Hepatocyte (in vitro differentiated cells): ENCODE measurements at regions not wholly inside any gene's neighbourhood (a gene's known extent, or its start where the extent isn't known, plus 50 kb on each side); places are given as distances from the start of the nearest gene placed in this dataset.

ENCODE experiments used
- EZH2 ChIP-seq: fragments of 200-600 bp; sonication (generic); IDR thresholded peaks from 2 replicates; pipeline ENCODE4 v1.6.1; 2016; ENCODE audit warnings: antibody characterized with exemption, mild to moderate bottlenecking, borderline replicate concordance
- EZH2phosphoT487 ChIP-seq: fragments of 200-600 bp; sonication (generic); IDR thresholded peaks from one replicate; pipeline ENCODE4 v1.6.1; 2018; ENCODE audit warnings: antibody characterized with exemption, mild to moderate bottlenecking, low read depth, moderate library complexity; ENCODE audit not compliant: unreplicated experiment, severe bottlenecking
- TF ChIP-seq, protein P1 (sequence below): fragments of 200-600 bp; sonication (generic); IDR thresholded peaks from 2 replicates; pipeline ENCODE4 v1.5.1; 2016; ENCODE audit warnings: antibody characterized with exemption, mild to moderate bottlenecking; ENCODE audit not compliant: poor library complexity

DNA sequence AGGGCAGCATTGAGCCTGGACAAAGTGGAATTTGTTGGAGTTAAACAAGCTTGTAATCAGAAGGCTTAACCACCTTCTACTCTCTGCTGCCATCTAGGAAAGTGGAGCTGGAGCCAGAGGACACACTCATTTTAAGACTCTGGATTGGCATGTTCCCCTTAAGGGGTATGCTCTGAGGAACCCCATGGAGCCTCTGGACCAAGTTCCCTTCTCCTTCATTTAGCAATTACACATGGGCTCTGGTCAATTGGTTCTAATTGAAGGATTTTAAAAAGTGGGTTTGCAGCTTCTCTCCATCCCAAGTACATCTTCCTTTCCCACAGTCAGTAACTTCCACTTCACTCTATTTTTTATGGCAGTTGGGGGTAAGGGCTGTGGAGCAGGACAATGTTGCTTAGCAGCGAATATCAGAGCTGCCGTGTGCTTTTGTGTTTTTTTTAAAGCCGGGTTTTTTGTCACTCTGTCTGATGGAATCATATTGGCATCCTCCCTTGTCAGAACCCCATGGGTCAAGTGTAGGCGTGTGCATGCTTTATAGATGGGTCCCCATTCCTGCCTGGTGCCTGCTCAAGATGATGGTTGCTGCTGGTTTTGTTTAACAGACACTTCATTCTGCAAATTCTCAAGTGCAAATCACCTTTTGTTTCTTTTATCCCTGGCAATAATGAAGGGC is 330.7 kb upstream of the ADAMTSL1 start:
- TF ChIP-seq EZH2: no peak
- TF ChIP-seq, protein P1, sequence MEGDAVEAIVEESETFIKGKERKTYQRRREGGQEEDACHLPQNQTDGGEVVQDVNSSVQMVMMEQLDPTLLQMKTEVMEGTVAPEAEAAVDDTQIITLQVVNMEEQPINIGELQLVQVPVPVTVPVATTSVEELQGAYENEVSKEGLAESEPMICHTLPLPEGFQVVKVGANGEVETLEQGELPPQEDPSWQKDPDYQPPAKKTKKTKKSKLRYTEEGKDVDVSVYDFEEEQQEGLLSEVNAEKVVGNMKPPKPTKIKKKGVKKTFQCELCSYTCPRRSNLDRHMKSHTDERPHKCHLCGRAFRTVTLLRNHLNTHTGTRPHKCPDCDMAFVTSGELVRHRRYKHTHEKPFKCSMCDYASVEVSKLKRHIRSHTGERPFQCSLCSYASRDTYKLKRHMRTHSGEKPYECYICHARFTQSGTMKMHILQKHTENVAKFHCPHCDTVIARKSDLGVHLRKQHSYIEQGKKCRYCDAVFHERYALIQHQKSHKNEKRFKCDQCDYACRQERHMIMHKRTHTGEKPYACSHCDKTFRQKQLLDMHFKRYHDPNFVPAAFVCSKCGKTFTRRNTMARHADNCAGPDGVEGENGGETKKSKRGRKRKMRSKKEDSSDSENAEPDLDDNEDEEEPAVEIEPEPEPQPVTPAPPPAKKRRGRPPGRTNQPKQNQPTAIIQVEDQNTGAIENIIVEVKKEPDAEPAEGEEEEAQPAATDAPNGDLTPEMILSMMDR: peak; percentile 27
- no peak for TF ChIP-seq EZH2phosphoT487
